Skeletal muscle cell (primary cell): ENCODE measurements at regions not wholly inside any gene's neighbourhood (a gene's known extent, or its start where the extent isn't known, plus 50 kb on each side); places are given as distances from the start of the nearest gene placed in this dataset.
"Not testable (repeated sequence)": the region's sequence is repeated elsewhere in the genome, so short reads cannot be mapped to it uniquely, and the experiment has no call there.

Source experiments
- DNase-seq: peaks from one replicate; pipeline ENCODE4 v3.0.0-alpha.2; 2010; ENCODE audit warnings: low read depth
- H3K4me3 ChIP-seq: 2 replicates; pipeline ENCODE4 v1.5.1; 2011; ENCODE audit warnings: low read depth, mild to moderate bottlenecking, control low read depth, low read length, moderate library complexity

DNA sequence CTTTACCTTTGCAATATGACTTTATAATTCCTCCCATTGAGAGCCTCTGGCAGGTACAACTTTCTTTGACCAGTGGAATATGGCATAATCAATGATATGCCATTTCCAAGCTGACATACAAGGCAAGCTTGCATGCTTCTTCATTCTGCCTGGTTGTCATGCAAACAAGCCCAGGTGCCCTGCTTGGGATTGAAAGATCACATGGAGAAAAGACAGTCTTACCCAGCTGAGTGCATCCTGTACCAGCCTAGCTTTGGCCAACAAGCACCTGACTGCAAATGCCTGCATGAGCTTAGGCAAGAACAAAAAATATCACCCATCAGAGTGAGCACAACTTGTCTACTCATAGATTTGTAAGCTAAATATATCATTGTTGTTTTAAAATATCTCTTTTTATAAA is 82.9 kb upstream of the KCND2 start:
- no peak for DNase-seq
- H3K4me3 ChIP-seq, result no peak overlapping the region

DNA sequence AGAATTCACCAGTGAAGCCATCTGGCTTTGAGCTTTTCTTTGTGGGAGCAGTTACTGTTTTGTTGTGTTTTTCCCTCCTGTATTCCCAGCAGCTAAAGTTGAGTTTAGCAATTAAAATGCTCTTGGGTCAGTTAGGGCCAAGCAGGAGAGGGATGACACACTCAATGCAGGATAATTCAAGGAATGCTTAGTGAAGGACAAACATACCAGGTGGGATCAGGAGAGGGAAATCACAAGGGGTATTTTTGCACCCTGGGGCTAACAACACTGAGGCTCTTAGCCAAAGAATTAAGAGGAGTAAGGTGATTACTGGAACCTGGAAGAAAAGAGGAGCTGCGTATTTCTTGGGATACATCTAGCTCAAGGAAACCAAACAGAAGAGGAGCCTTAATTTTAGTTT is 82.4 kb upstream of the KCND2 start:
- no peak for DNase-seq
- no peak overlapping the region for H3K4me3 ChIP-seq

DNA sequence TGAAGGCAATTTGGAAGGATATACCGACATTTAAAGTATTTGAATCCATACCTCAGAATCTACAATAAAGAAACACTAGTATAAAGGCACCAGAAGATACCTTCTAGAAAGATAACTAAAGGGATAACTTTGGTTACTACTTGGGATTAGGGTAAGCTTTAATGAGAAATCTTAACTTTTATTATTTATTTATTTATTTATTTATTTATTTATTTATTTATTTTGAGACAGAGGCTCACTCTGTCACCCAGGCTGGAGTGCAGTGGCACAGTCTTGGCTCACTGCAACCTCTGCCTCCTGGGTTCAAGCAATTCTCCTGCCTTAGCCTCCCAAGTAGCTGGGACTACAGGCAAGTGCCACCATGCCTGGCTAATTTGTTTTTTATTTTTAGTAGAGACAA is 81.6 kb upstream of the KCND2 start:
- DNase-seq, H3K4me3 ChIP-seq: not testable (repeated sequence)

DNA sequence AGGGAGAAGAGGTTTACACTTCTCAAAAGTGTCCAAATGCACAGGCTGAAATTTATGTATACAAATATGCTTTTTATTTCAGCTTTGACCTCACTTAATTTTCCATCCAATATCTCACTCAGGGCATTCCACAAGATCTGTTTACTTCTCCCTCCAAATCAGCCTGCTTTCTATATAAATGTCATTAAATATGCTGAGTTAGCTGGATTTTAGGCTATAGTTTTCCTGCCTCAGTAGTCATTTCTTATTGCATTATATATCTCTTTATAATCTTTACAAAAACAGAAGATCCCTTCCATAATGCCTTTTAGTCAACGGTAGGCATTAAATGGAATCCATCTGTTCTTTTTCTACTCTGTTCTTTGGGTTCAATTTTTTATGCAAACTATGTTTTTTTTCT is 71.7 kb upstream of the KCND2 start:
- H3K4me3 ChIP-seq, result no peak overlapping the region
- DNase-seq, result no peak

DNA sequence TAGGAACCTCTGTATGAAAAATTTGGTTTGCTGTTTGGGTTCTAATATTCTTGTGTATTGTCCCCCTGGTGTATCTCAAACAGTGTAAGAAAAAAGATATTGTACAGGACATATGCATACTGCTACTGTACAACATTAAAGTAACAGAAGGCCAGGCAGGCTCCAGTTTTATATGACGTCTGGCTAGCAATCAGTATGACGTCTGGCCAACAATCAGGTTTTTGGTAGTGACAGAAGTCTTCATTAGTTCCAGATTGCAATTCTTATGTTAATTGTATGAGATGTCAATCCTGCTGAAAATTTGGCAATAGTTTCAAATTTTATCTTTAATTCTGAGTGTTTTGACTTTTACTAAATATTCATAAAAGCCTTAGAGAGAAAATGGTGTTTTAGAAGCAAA is 67.9 kb upstream of the KCND2 start:
- H3K4me3 ChIP-seq, result no peak overlapping the region
- no peak for DNase-seq

DNA sequence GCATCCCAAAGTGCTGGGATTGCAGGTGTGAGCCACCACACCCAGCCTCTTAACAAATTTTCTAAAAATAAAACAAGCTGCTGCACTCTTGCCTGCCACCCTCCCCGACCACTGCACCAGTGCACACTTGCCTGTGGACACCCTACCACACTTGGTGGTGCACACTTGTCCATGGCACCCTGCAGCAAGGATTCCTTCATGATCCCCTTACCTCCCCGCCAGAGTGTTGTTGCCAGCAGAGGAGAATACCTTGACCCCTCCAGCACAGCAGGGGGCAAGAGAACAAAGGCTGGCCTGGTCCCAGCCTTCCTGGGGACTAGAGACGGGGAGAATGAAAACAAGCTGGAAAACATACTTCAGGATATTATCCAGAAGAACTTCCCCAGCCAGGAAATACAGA is 65.9 kb upstream of the KCND2 start:
- no peak overlapping the region for H3K4me3 ChIP-seq
- no peak for DNase-seq

DNA sequence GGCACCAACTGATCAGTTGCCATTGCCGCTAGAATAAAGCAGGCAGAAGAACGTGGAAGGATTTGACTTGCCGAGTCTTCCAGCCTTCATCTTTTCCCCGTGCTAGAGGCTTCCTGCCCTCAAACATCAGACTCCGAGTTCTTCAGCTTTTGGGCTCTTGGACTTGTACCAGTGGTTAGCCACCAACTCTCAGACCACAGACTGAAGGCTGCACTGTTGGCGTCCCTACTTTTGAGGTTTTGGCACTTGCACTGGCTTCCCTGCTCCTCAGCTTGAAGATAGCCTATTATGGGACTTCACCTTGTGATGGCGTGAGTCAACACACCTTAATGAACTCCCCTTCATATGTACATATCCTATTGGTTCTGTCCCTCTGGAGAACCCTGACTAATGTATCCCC is 57.3 kb upstream of the KCND2 start:
- H3K4me3 ChIP-seq, result no peak overlapping the region
- no peak for DNase-seq

DNA sequence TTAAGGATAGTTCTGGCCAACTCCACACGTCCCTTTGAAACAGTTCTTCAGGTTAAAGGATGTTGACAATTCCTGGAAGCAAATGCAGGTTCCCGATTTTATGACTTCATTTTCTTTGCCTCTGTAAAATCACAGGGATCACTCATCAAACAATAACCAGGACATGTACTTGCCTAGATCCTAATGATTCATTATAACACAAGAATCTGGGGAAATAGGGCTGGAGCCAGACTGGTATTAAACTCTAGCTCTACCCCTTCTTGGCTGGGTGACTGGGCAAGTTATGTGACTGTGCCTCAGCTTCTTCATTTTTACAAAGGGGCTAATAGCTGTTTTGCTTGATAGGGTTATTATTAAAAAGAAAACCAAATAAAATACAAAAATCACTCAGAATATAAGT is 56.0 kb upstream of the KCND2 start:
- H3K4me3 ChIP-seq, result no peak overlapping the region
- no peak for DNase-seq

DNA sequence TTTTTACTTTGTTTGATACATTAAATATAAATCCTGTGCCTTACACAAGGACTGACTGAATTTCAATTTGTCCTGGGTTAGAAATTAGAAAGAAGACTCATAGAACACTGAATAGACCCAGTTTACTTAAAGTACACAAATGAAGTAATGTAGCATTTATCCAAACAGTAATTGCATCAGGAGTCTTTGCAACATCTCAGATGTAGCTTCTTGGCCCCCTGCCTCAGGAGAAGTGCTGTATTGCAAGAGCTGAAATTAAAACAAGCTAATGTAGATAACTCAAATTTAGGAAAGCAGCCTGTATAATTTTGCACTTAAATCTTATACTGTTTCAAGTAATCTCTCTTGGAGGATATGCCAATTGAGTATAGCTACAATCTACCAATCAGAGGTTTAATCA is 54.3 kb upstream of the KCND2 start:
- DNase-seq, result peak; percentile 9
- H3K4me3 ChIP-seq, result no peak overlapping the region

DNA sequence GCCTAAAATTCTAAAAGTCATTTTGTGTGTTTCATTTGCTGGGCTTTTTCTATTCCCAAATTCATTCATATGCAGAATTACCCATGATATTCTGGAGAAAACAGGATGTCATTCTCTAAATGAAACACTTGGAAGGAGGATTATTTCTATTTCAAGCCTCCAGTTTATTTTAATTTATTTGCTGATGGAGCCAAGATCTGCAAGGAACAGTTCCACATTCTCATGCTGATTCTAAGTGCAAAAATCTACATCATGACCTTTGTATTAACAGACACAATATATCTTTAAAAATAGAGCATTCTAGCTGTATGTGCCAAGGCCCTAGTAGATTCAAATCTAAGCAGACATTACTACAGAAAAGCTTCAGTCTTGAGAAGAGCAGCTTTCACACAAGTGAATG is 51.3 kb upstream of the KCND2 start:
- H3K4me3 ChIP-seq, result no peak overlapping the region
- DNase-seq, result no peak
